HG03432 (cell line): ENCODE measurements at regions not wholly inside any gene's neighbourhood (a gene's known extent, or its start where the extent isn't known, plus 50 kb on each side); places are given as distances from the start of the nearest gene placed in this dataset.

ENCODE experiments used
- ATAC-seq: cut with Tn5 transposase; IDR thresholded peaks from one replicate; pipeline ENCODE4 v1.9.1; 2021; ENCODE audit warnings: mild to moderate bottlenecking, moderate library complexity; ENCODE audit not compliant: unreplicated experiment

DNA sequence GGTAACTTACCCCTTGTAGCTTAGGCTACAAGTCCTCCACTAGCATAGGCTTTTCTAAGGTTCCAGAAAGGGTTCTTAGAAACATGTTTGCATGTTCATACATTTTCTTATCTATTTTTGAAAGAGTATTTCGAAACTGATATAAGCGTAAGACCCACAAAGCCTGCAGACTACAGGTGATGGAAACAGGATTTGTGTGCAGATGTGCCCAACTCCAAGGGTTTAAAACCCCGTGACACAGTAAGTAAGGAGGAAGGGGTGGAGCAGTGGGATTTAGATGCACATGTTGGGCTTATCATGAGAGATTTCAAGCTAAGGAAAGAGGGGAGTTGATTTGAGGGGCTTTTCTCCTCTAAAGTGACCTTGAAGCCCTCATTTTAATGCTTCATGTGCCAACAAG lies 164.7 kb downstream of the LTN1 start:
- no peak for ATAC-seq

GRCh38 chr21:28827422-28827821 lies 165.3 kb downstream of the LTN1 start:
- no peak for ATAC-seq

DNA sequence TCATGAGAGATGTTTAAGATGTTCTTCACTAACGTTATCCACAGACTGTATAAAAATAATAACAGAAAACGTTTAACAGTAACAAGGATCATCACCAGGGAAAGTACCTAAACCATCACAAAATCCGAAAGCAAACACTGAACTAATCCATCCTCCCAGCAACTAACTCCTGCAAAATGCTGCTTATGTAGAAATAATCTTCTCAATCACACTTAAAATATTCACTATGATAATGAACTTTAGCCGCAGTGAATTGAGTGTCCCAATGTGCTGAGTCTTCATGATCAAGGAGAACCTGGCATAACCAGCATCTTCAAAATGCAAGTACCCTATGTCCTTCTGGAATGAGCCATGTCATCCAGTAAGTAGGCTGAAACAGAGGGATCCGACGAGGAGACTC lies 166.1 kb downstream of the LTN1 start:
- ATAC-seq = no peak

DNA sequence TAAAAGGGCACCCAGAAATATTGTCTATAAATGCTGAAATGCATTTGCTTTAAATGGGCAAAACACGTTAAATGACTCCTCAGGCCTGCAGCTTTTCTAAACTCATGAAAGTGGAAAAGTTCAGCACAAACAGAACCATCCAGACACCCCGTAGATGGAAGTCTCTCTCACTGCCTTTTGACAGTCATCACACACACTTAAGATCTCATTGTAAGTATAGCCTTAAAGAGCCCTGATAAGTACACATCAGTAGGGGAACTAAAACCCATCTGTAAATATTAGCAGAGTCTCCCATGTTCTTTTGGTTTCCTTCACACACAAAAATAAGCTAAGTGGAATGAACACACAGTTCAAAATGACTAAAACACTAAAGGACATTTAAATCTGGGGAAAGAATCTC lies 166.7 kb downstream of the LTN1 start:
- ATAC-seq = no peak

DNA sequence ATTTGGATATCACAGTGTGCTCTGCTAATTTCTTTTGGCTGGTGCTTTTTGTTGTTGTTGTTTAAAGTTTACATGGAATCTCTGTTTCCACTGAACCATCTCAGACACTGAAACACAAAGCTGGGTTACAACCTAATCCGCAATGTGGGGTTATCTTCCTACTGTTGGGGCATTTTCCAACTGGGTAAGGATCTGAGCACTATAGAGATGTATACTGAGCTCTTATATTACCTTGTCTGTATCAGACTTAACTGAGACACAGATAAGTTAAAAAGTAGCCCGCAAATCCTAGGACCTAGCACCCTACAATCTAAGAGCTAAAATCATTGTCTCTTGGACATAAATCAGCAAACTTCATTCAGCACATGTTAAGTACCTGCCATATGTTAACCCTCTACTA lies 169.2 kb downstream of the LTN1 start:
- ATAC-seq = no peak

GRCh38 chr21:28822486-28823335 lies 170.0 kb downstream of the LTN1 start:
- no peak for ATAC-seq

- no peak for ATAC-seq
Measured at GRCh38 chr21:28822123-28822399, 170.6 kb downstream of the LTN1 start.

DNA sequence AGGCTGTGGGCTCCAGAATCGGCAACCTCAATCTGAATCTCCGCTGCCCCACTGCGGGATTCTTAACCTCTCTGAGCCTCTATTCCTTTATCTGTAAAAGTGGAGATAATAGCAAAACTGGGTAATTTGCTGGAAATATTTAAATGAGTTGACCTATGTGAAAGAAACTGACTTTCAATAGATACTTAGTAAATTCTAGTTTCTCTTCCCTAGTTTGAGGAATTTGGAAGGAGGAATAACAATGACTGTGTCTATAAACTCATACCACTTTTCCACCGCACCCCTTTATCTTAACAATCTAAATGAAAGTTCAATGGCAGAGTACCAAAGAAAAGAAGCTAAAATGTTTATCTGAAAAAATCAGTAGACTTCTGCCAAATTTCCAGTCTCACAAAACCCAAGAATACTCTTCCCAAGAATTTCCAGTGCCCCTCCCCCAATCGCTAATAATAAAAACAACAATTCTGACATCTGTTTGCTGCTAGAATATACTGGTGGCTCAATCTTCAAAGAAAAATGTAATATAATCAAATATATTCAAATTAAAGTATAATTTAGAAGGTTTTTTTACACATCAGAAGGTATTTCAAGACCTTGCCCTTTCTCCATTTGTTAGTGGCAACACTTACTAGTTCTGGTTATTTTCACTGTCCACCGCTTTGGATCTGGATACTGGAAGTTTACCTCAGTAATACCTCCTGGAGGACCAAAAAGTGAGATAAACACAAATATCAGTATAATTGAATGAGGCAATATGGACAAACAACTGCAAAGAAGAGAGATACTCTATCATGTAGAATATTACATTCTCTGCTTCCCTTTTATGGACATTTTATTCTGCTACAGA lies 171.2 kb downstream of the LTN1 start:
- no peak for ATAC-seq

DNA sequence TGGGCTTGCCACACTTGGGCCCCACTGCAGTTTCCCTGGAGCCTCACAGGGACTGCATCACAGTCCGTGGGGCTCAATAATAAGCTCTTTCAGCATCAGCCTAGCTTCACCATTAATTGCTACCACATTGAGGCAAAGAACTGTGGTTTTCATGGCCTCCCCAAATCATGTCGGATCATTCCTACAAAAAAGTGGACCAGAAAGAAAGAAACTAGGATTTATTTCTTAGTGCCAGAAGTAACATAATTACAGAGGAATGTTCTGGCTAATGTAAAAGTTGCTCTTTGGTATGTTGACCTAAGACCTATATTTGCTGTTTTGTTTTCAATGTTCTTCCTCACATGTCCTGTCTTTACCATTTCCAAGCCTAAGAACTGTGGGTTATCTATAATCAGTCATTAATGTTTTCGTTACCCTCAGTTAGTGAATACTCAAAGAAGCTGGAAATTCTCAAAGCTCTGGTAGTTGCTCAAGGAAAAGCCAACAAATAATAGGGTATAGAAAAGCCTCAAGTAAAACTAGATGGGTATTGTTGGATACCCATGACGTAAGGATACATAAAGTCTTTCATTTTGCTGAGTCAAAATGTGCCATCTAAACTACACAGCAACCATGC lies 173.9 kb downstream of the LTN1 start:
- no peak for ATAC-seq

GRCh38 chr21:28817871-28818270 lies 174.8 kb downstream of the LTN1 start:
- no peak for ATAC-seq

DNA sequence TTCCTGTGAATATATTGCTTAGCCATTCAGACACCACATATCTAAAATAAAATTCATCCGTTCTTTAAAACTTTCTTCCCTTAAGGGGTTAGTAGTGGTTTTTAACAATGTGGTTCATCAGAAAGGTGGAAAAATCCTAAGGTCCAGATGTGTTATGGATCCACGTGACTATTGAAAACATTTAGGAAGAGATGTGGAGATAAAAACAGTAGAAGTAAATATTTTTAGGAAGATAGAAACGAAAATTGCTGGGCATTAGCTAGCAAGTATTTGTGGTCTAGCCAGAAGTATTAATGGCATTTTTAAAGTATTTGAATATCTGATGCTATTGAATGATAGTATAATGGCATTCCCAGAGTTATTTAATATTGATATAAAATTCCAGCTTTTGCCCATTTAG lies 180.8 kb downstream of the LTN1 start:
- no peak for ATAC-seq

- no peak for ATAC-seq
Measured at GRCh38 chr21:28810826-28811524, 181.7 kb downstream of the LTN1 start.

GRCh38 chr21:28805885-28806284 lies 186.8 kb downstream of the LTN1 start:
- no peak for ATAC-seq

DNA sequence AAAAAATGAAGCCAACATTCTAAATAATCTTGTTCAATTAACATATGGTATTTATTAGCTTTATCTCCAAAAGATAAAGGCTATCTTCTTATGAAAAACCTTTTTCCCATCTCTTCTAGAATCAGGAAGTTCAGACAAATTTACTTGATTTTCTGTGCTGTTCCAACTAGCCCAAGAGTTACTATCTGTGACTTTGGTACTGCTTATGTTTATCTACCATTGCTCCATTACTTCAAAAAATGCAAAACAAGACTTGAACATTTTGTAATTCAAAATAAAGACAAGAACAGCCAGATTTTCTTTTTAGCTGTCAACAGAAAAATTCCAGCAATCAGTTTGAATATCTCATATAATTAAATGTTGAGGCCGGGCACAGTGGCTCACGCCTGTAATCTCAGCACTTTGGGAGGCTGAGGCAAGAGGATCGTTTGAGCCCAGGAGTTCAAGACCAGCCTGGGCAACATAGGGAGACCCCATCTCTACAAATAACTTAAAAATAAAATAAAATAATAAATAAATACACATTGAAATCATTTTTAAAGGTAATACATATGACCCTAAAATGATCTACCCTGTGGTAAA lies 188.5 kb downstream of the LTN1 start:
- ATAC-seq = no peak

GRCh38 chr21:28801906-28802305 lies 190.8 kb downstream of the LTN1 start:
- ATAC-seq = no peak

DNA sequence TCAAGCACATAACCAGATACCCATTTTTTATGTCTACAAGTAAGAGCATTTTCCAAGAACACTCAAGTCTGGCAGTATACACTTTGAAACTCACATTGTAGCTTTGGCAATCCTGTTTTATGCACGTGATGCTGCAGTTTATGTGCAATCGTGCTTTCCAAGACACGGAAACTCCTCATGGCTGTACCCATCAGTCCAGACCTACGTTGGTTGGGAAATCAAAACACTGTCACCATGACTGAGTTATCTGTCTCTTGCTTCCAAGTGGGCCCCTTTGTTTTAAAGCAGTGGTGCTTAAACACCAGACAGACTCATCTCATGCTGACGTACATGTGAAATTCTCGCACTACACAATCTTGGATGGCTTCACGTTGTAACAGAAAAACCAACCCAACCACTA lies 192.8 kb downstream of the LTN1 start:
- no peak for ATAC-seq

GRCh38 chr21:28798798-28799197 lies 193.9 kb downstream of the LTN1 start:
- no peak for ATAC-seq

GRCh38 chr21:28795251-28795650 lies 197.4 kb downstream of the LTN1 start:
- ATAC-seq = no peak

GRCh38 chr21:28794371-28794851 lies 198.3 kb downstream of the LTN1 start:
- ATAC-seq = no peak

GRCh38 chr21:28793043-28793442 lies 199.6 kb downstream of the LTN1 start:
- ATAC-seq = no peak
